Psoas muscle (tissue), 7 donors: ENCODE measurements at regions not wholly inside any gene's neighbourhood (a gene's known extent, or its start where the extent isn't known, plus 50 kb on each side); places are given as distances from the start of the nearest gene placed in this dataset.
"Not testable (repeated sequence)": the region's sequence is repeated elsewhere in the genome, so short reads cannot be mapped to it uniquely, and the experiment has no call there.

ENCODE experiments used
- ATAC-seq, 4 donors: fragments of 200-7000 bp; cut with Tn5 transposase; one replicate each; pipeline ENCODE4 v1.9.1; 2020; ENCODE audit warnings: moderate library complexity in 3 of 4, mild to moderate bottlenecking in 2 of 4
- DNase-seq, 2 donors: peaks; one replicate each; pipeline ENCODE4 v3.0.0-alpha.2; 2020
- H3K27ac ChIP-seq: fragments of 200-600 bp; one replicate; pipeline ENCODE4 v1.8.0; 2022
- H3K27me3 ChIP-seq, 3 donors: fragments of 200-600 bp in 1 of 3; one replicate each; pipeline versions ENCODE4 v1.6.1 to v1.8.0; 2013 to 2022; ENCODE audit warnings: low read length in 2 of 3, mild to moderate bottlenecking in 2 of 3, moderate library complexity in 1 of 3; ENCODE audit not compliant: insufficient read depth in 3 of 3
- H3K36me3 ChIP-seq, 2 donors: fragments of 200-600 bp in 1 of 2; one replicate each; pipeline versions ENCODE4 v1.6.1 to v1.8.0; 2013 to 2022; ENCODE audit warnings: low read depth in 1 of 2, mild to moderate bottlenecking in 1 of 2, moderate library complexity in 1 of 2; ENCODE audit not compliant: insufficient read depth in 1 of 2
- H3K4me1 ChIP-seq: fragments of 200-600 bp; one replicate; pipeline ENCODE4 v1.8.0; 2022
- H3K4me3 ChIP-seq: fragments of 200-600 bp; one replicate; pipeline ENCODE4 v1.8.0; 2022; ENCODE audit warnings: mild to moderate bottlenecking
- H3K9me3 ChIP-seq: fragments of 200-600 bp; one replicate; pipeline ENCODE4 v1.8.0; 2022
- WGBS, 3 donors: extraction: QIAGEN DNeasy Blood & Tissue Kit; methylation state at CpG; one replicate each; pipeline versions ENCODE4 v1.1.6 to v1.1.7; 2013; 5-methylcytosine and 5-hydroxymethylcytosine counted together
- intact Hi-C, 2 donors: fragments of 100-400 bp; cut with DNase I; formaldehyde crosslinking; loops; one replicate each; pipeline versions ENCODE4 v1.11.0 to v1.14.2; 2022
- TF ChIP-seq, protein P1 (sequence below): fragments of 200-600 bp; IDR thresholded peaks from one replicate; pipeline ENCODE4 v1.8.0; 2022; ENCODE audit warnings: antibody characterized with exemption
- donor health status: healthy with polysubstance abuse.
- donor health status: DM: no; HTN: no; CAD: no; lungs with moderate emphysema.
- donor health status: Bipolar disorder and iron deficiency.
- donor health status: healthy.
- donor health status: DM: yes; HTN: yes; CAD: no.
- donor health status: DM: no; HTN: no; CAD: no.
- donor health status: DM: yes; HTN: yes; CAD: no.

DNA sequence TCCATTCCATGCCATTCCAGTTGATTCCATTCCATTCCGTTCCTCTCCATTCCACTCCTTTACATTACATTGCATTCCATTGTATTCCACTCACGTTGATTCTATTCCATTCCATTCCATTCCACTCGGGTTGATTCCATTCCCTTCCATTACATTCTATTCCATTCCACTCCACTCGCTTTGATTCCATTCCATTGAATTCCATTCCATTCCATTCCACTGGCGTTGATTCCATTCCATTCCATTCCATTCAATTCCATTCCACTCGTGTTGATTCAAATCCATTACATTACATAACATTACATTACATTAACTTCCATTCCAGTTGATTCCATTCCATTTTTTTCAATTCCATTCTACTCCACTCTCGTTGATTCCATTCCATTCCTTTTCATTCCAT, 1142.8 kb downstream of the RPIA start:
- no peaks in the 10 kb centered on the region for H3K36me3 ChIP-seq
- no peak for ATAC-seq
- H3K4me1 ChIP-seq = no peaks in the 10 kb centered on the region
- 62 to 64% (median 64%) methylated on average over 7 of the region's 7 CpGs for WGBS, 3 donors
- no peak overlapping the region for H3K4me3 ChIP-seq
- no peak for DNase-seq
- H3K27me3 ChIP-seq = no peaks in the 10 kb centered on the region
- intact Hi-C loops = no loop called here
- H3K27ac ChIP-seq = no peak overlapping the region
- TF ChIP-seq, protein P1, sequence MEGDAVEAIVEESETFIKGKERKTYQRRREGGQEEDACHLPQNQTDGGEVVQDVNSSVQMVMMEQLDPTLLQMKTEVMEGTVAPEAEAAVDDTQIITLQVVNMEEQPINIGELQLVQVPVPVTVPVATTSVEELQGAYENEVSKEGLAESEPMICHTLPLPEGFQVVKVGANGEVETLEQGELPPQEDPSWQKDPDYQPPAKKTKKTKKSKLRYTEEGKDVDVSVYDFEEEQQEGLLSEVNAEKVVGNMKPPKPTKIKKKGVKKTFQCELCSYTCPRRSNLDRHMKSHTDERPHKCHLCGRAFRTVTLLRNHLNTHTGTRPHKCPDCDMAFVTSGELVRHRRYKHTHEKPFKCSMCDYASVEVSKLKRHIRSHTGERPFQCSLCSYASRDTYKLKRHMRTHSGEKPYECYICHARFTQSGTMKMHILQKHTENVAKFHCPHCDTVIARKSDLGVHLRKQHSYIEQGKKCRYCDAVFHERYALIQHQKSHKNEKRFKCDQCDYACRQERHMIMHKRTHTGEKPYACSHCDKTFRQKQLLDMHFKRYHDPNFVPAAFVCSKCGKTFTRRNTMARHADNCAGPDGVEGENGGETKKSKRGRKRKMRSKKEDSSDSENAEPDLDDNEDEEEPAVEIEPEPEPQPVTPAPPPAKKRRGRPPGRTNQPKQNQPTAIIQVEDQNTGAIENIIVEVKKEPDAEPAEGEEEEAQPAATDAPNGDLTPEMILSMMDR = no peak
- H3K9me3 ChIP-seq = peaks cover 34% of the 10 kb centered on the region

DNA sequence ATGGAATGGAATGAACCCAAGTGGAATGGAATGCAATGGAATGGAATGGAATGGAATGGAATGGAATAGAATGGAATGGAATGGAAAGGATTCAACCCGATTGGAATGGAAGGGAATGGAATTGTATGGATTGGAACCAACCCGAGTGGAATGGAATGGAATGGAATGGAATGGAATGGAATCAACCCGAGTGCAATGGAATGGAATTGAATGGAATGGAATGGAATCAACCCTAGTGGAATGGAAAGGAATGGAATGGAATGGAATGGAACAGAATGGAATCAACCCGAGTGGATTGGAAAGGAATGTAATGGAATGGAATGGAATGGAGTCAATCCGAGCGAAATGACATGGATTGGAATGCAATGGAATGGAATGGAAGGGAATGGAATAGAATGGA, 1144.9 kb downstream of the RPIA start:
- DNase-seq, H3K4me3 ChIP-seq, H3K4me1 ChIP-seq, H3K27ac ChIP-seq, H3K36me3 ChIP-seq, H3K27me3 ChIP-seq, intact Hi-C loops: not testable (repeated sequence)
- 62 to 66% (median 66%) methylated on average over 6 of the region's 6 CpGs for WGBS, 3 donors
- peaks cover 23% of the 10 kb centered on the region for H3K9me3 ChIP-seq
- ATAC-seq = peak; percentile 74 to 82 (median 80)

DNA sequence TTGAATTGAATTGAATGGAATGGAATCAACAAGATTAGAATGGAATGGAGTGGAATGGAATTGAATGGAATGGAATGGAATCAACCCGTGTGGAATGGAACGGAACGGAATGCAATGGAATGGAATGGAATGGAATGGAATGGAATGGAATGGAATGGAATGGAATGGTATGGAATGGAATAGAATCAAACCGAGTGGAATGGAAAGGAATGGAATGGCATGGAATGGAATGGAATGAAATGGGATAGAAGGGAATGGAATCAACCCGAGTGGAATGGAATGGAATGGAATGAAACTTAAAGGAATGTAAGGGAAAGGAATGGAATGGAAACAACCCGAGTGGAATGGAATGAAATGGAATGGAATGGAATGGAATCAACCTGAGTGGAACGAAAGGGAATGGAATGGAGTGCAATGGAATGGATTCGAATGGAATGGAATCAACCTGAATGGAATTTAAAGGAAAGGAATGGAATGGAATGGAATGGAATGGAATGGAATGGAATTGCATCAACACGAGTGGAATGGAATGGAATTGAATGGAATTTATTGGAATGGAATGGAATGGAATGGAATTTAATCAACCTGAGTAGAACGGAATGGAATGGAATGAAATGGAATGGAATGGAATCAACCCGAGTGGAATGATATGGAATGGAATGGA, 1146.6 kb downstream of the RPIA start:
- 58 to 65% (median 61%) methylated on average over 11 of the region's 11 CpGs for WGBS, 3 donors
- peak; percentile 47 to 59 (median 54) for ATAC-seq

DNA sequence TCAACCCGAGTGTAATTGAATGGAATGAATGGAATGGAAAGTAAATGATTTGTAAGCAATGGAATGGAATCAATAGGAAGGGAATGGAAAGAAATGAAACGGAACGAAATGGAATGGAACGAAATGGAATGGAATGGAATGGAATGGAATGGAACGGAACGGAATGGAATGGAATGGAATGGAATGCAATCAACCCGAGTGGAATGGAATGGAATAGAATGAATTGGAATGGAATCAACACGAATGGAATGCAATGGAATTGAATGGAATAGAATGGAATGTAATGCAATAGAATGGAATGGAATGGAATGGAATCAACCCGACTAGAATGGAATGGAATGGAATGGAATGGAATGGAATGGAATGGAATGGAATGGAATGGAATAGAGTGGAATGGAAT, 1148.7 kb downstream of the RPIA start:
- H3K4me1 ChIP-seq, H3K36me3 ChIP-seq, H3K27me3 ChIP-seq, H3K9me3 ChIP-seq, H3K27ac ChIP-seq, H3K4me3 ChIP-seq, DNase-seq, intact Hi-C loops: not testable (repeated sequence)
- ATAC-seq = peak; percentile 34 to 58 (median 50)
- WGBS, 3 donors = 66 to 69% (median 69%) methylated on average over 9 of the region's 9 CpGs

More for the DNA sequence above, 1146.6 kb downstream of the RPIA start:
- peaks cover 15% of the 10 kb centered on the region for H3K9me3 ChIP-seq
- TF ChIP-seq, protein P1 = no peak
- H3K4me3 ChIP-seq = no peak overlapping the region
- DNase-seq = no peak
- H3K27ac ChIP-seq = no peak overlapping the region
- H3K4me1 ChIP-seq = no peaks in the 10 kb centered on the region
- intact Hi-C loops = no loop called here
- H3K27me3 ChIP-seq = no peaks in the 10 kb centered on the region
- H3K36me3 ChIP-seq = no peaks in the 10 kb centered on the region

DNA sequence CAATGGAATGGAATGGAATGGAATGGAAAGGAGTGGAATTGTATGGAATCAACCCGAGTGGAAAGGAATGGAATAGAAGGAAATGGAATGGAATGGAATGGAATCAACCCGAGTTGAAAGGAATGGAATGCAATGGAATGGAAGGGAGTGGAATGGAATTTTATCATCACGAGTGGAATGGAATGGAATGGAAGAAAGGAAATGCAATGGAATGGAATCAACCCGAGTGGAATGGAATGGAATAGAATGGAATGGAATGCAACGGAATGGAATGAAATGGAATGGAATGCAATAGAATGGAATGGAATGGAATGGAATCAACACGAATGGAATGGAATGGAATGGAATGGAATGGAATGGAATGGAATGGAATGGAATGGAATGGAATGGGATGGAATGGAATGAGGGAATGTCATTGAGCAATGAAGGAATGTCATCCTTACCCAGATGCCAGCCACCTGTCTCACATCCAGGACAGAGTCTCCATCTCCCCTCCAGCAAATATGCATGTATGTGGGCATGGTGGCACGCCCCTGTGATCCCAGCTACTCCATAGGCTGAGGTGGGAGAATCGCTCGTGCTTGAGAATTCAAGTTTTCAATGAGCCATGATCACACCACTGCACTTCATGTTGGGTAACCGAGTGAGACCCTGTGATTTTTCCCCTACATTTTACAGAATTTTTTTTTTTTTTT, 1149.5 kb downstream of the RPIA start:
- H3K4me1 ChIP-seq, intact Hi-C loops, H3K36me3 ChIP-seq, H3K9me3 ChIP-seq, H3K27me3 ChIP-seq, H3K27ac ChIP-seq, DNase-seq, H3K4me3 ChIP-seq: not testable (repeated sequence)
- 52 to 58% (median 53%) methylated on average over 10 of the region's 10 CpGs for WGBS, 3 donors
- peak; percentile 61 to 69 (median 68) for ATAC-seq

DNA sequence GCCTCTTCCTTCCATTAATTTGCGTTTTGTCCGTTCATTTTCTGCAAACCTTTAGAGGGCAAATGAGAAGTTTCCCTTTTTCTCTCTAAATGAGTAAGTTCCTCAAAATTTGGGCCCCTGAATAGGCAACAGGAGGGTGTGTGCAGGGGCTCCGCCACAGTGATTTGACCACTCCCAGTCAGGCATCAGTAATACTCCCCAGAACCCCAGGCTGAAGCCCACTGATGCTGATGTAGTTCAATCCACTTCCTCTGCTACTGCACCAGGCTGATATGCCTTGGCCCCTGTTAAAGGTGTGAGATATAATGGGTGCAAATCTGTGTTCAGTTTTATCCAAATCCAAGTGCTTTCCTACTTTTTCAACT, 1150.0 kb downstream of the RPIA start:
- H3K36me3 ChIP-seq = no peaks in the 10 kb centered on the region
- H3K27me3 ChIP-seq = no peaks in the 10 kb centered on the region
- H3K4me3 ChIP-seq = no peak overlapping the region
- ATAC-seq (no peak), DNase-seq (no peak)
- H3K27ac ChIP-seq = no peak overlapping the region
- intact Hi-C loops = no loop called here
- TF ChIP-seq, protein P1 = no peak
- peaks cover 8% of the 10 kb centered on the region for H3K9me3 ChIP-seq
- H3K4me1 ChIP-seq = no peaks in the 10 kb centered on the region
- WGBS, 3 donors = 53 to 69% (median 61%) methylated on average over 3 of the region's 3 CpGs
